Subcutaneous abdominal adipose tissue (tissue), 5 donors: ENCODE measurements at regions not wholly inside any gene's neighbourhood (a gene's known extent, or its start where the extent isn't known, plus 50 kb on each side); places are given as distances from the start of the nearest gene placed in this dataset.

Experiments used
- H3K27ac ChIP-seq: one replicate; pipeline ENCODE4 v1.7.0; 2013; ENCODE audit warnings: low read depth, mild to moderate bottlenecking, inconsistent platforms, low read length, moderate library complexity
- H3K27me3 ChIP-seq, 5 donors: one replicate each; pipeline ENCODE4 v1.7.0; 2013; ENCODE audit warnings: low read length in 5 of 5, inconsistent platforms in 1 of 5; ENCODE audit not compliant: control insufficient read depth in 5 of 5, insufficient read depth in 4 of 5
- H3K36me3 ChIP-seq, 5 donors: one replicate each; pipeline ENCODE4 v1.7.0; 2013; ENCODE audit warnings: low read length in 5 of 5; ENCODE audit not compliant: control insufficient read depth in 5 of 5, insufficient read depth in 5 of 5
- H3K4me1 ChIP-seq, 5 donors: one replicate each; pipeline ENCODE4 v1.7.0; 2013; ENCODE audit warnings: low read length in 5 of 5, mild to moderate bottlenecking in 3 of 5, moderate library complexity in 1 of 5; ENCODE audit not compliant: control insufficient read depth in 5 of 5, insufficient read depth in 5 of 5
- H3K4me3 ChIP-seq, 5 donors: one replicate each; pipeline ENCODE4 v1.7.0; 2013; ENCODE audit warnings: low read length in 5 of 5, low read depth in 1 of 5
- H3K9ac ChIP-seq, 5 donors: one replicate each; pipeline ENCODE4 v1.7.0; 2013; ENCODE audit warnings: low read length in 5 of 5, mild to moderate bottlenecking in 4 of 5, moderate library complexity in 3 of 5
- H3K9me3 ChIP-seq, 5 donors: one replicate each; pipeline ENCODE4 v1.7.0; 2013; ENCODE audit warnings: low read length in 5 of 5; ENCODE audit not compliant: control insufficient read depth in 5 of 5
- donor health status: healthy.
- donor health status: healthy.
- donor health status: healthy.
- donor health status: healthy.
- donor health status: healthy.

DNA sequence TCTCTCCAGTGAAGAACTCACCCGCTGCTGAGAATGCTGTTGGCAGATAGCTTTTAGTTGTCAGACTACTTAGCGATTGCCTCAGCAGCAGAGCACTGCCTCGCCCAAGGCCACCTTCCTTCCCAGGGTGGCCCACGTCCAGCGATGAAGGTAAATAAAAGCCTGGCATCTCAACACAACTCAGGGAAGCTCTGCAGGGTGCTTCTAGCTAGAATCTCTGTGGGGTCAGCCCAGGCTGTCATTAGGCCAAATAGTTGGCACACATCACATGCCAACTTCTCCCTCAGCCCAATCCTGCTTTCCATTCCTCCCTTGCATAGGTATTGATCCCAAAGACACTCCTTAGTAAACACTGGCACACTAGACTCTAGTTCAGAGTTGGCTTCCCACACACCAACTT is 368.1 kb upstream of the TMTC1 start:
- Histone ChIP-seq H3K27me3 (no peaks in the 10 kb centered on the region), H3K36me3 (no peaks in the 10 kb centered on the region), H3K9me3 (peaks cover 0 to 13% (median 9%) of the 10 kb centered on the region in 5 donors), H3K4me1 (no peaks in the 10 kb centered on the region), H3K4me3 (no peak overlapping the region), H3K27ac (no peak overlapping the region), H3K9ac (no peak overlapping the region)

DNA sequence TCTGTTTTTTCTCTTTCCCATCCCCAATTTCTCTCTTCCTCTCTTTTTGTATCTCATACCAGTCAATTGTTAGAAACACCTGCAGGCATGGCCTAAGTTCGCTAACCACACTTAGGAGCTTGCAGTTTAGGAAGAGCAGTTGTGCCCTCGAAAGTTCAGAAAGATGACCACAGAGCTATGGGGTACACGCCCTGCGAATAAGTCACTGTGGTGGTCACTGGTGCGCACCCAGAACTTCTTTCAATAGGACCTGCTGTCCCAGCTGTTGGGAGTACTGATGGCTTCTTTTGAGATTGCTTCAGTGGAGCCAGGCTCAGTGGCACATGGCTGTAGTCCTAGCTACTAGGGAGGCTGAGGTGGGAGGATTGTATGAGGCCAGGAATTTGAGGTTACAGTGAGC is 362.8 kb upstream of the TMTC1 start:
- Histone ChIP-seq H3K9me3 (no peaks in the 10 kb centered on the region), H3K4me3 (no peak overlapping the region), H3K27me3 (no peaks in the 10 kb centered on the region), H3K9ac (no peak overlapping the region), H3K4me1 (no peaks in the 10 kb centered on the region), H3K36me3 (no peaks in the 10 kb centered on the region), H3K27ac (no peak overlapping the region)

DNA sequence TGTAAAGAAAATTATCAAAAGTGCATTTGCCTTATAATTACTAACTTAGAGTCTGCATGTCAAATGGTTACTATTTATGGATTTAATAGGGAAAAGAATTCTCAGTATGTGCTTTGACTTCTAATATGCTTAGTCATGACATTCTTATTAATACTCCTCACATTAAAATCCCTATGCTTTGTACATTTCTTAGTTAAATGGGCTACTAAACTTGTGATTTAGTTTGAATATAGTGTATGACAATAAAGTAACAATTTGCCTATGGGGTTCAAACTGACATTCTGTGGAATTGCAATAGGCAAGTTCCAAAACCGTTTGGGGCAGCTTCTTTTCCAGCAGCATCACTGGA is 361.9 kb upstream of the TMTC1 start:
- no peaks in the 10 kb centered on the region for H3K4me1 ChIP-seq
- no peaks in the 10 kb centered on the region for H3K9me3 ChIP-seq
- H3K4me3 ChIP-seq, result no peak overlapping the region
- H3K27me3 ChIP-seq, result no peaks in the 10 kb centered on the region
- H3K9ac ChIP-seq, result no peak overlapping the region
- no peaks in the 10 kb centered on the region for H3K36me3 ChIP-seq
- no peak overlapping the region for H3K27ac ChIP-seq

DNA sequence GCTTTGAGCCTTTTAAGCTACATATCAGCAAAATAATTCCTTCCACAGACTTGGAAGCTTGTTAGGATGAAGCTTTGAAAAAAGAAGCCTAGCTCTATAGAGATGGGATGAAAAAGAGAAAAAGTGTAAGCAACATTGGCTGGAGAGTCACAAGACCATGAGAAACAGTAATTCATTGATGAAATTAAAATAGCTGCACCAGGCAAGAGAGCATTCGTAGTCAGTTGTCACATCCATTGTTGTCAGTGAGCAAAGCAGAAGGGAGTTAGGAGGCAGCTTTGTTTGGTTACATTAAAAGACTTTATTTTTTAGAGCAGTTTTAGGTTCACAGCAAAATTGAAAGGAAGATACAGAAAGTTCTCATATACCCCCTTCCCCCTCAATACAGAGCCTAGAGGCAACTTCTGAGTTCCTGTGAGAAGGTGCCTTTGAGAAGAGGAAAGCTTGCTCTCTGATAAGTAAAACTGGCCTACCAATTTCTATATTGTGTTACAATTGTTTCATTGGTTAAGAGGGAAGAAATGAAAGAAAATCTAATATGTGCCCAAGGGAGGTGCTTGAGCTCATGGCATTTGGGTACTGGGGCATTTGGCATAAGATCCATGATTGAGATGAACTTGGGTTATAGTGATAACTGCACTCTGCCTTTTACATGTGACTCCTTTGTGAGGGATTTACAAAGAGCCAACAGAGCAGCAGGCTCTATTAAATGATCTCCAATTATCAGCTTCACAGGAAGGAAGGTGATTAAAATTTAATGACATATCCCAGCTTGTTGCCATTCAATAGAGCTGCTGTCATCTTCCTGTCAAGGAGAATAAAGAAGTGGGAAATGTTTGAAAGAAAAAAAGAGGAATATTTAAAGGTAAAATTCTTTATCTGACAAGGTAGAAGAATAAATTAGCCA is 361.3 kb upstream of the TMTC1 start:
- no peaks in the 10 kb centered on the region for H3K36me3 ChIP-seq
- H3K9ac ChIP-seq, result no peak overlapping the region
- H3K4me3 ChIP-seq, result no peak overlapping the region
- H3K27ac ChIP-seq, result no peak overlapping the region
- H3K9me3 ChIP-seq, result peaks cover 0 to 1% (median under 1%) of the 10 kb centered on the region in 5 donors
- no peaks in the 10 kb centered on the region for H3K4me1 ChIP-seq
- H3K27me3 ChIP-seq, result no peaks in the 10 kb centered on the region

DNA sequence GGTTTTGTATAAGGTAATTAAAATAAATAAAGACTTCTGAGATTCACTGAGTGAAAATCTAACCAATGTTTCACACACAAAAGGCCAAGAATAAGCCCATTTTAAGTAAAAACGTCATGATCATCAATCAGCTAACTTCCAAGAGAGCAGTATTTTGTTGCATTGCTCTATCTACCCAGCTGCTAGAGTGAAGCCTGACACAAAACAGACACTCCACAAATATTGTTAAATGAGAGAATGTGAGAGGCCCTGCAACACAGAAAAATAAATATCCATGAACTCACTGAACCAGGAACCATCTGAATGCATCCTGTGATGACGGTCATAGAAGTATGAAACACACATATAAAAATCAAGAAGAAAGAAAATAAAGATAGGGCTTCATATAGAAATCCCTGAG is 358.6 kb upstream of the TMTC1 start:
- H3K36me3 ChIP-seq, result no peaks in the 10 kb centered on the region
- no peak overlapping the region for H3K27ac ChIP-seq
- no peak overlapping the region for H3K4me3 ChIP-seq
- H3K4me1 ChIP-seq, result no peaks in the 10 kb centered on the region
- no peak overlapping the region for H3K9ac ChIP-seq
- H3K9me3 ChIP-seq, result peaks cover 0 to 6% (median 3%) of the 10 kb centered on the region in 5 donors
- H3K27me3 ChIP-seq, result no peaks in the 10 kb centered on the region

DNA sequence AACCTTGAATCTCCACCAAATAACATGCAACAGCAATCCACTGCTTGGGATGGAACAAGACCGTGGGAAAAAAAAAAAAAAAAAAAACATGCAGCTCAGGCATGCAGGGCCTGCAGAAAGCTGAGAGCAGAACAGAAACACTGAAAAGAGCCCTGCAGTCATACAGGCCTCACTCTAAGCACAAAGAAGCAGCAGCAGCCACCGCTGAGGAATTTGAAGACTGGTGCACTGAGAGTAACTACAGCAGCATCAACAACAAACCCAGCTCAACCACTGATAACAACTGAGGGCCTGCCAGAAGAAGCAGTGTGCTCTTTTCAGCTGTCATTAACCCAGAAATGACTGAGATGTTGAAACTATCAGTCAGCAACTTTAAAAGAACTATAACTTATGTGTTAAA is 354.7 kb upstream of the TMTC1 start:
- H3K9ac ChIP-seq, result no peak overlapping the region
- H3K4me1 ChIP-seq, result no peaks in the 10 kb centered on the region
- H3K4me3 ChIP-seq, result no peak overlapping the region
- no peaks in the 10 kb centered on the region for H3K36me3 ChIP-seq
- no peaks in the 10 kb centered on the region for H3K27me3 ChIP-seq
- H3K27ac ChIP-seq, result no peak overlapping the region
- H3K9me3 ChIP-seq, result peaks cover 0 to 6% (median 3%) of the 10 kb centered on the region in 5 donors

DNA sequence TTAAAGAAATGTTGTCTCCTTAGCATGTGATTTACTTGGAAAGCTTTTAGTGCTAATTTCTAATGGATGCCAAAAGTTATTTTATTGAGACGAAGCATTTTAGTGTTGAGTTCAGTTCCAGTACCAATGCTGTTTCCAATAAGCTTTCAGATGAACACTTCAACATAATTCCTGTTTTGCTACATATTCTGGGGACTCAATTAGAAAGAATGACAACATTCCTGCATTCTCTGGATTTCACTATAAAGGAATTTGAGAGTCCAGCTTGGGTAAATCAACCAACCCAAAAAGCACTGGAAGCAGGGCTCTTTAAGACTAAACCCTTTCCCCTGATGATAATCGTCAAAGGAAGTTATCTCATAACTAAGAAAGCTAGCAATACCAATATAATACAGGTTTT is 353.0 kb upstream of the TMTC1 start:
- Histone ChIP-seq H3K36me3 (no peaks in the 10 kb centered on the region), H3K4me3 (no peak overlapping the region), H3K9me3 (peaks cover 0 to 6% (median 3%) of the 10 kb centered on the region in 5 donors), H3K27me3 (no peaks in the 10 kb centered on the region), H3K4me1 (no peaks in the 10 kb centered on the region), H3K27ac (no peak overlapping the region), H3K9ac (no peak overlapping the region)

DNA sequence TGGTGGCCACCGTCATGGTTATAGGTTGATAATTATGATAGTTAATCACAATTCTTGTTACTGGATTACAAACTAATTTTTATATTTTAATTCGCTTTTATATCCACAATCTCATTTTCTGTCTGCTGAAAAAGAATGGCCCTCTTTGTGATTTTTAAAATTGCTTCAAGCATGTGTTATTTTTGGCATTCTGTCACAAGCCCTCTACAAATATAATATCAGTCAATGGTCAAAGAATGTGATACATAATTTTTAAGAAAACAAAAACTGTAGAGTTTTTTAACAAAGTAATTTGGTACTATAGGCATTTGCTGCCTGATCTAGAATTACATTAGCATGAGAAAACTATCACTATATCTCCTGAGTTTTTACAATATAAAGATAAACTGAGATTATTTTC is 352.0 kb upstream of the TMTC1 start:
- Histone ChIP-seq H3K9ac (no peak overlapping the region), H3K27ac (no peak overlapping the region), H3K9me3 (peaks cover 0 to 6% (median 3%) of the 10 kb centered on the region in 5 donors), H3K4me3 (no peak overlapping the region), H3K36me3 (no peaks in the 10 kb centered on the region), H3K4me1 (no peaks in the 10 kb centered on the region), H3K27me3 (no peaks in the 10 kb centered on the region)

DNA sequence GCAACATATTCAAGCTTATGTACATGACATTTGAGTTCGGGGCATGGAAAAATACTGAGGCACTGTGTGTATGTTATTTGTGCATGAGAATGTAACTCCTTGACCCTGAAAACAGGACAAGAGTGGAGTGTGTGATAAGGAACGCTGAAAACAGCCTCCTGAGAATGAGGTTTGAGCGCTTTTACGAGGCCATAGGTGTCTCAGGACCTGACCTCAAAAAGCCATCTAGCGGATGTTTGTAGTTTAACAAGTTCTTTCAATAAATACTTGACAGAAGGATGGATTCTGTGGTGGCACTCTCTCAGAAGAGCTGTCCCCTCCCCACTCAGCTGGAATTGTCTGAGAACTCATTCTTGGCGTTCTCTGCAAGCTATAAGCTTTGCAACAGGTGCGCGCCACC is 350.5 kb upstream of the TMTC1 start:
- no peaks in the 10 kb centered on the region for H3K9me3 ChIP-seq
- no peaks in the 10 kb centered on the region for H3K36me3 ChIP-seq
- H3K4me1 ChIP-seq, result no peaks in the 10 kb centered on the region
- no peak overlapping the region for H3K9ac ChIP-seq
- no peak overlapping the region for H3K4me3 ChIP-seq
- H3K27me3 ChIP-seq, result no peaks in the 10 kb centered on the region
- H3K27ac ChIP-seq, result no peak overlapping the region

DNA sequence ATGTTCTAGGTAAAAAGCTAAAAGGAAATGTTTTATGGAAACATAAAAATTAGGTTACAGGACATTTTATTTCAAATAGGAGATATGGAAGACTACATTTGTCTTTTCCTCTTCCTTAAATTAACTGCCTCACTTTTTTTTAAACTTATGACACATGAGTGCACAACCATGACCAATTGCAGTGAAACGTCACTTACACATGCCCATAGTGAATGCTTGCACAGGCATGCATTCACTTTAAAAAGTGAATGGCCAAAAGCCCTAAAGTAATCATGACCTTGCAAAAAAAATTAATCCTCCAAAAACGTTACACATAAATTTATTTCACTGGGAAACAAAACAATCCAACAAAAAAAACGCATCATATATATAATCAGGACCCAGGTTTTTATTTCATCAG is 343.2 kb upstream of the TMTC1 start:
- Histone ChIP-seq H3K9ac (no peak overlapping the region), H3K36me3 (no peaks in the 10 kb centered on the region), H3K4me1 (no peaks in the 10 kb centered on the region), H3K4me3 (no peak overlapping the region), H3K27me3 (no peaks in the 10 kb centered on the region), H3K9me3 (peaks cover 0 to 10% (median 2%) of the 10 kb centered on the region in 5 donors), H3K27ac (no peak overlapping the region)
